Liver (tissue), 8 donors: ENCODE measurements at regions not wholly inside any gene's neighbourhood (a gene's known extent, or its start where the extent isn't known, plus 50 kb on each side); places are given as distances from the start of the nearest gene placed in this dataset.

Experiments
- DNase-seq: peaks from one replicate; pipeline ENCODE4 v3.0.0-alpha.2; 2017; ENCODE audit warnings: low spot score
- H3K27ac ChIP-seq, 2 donors: one replicate each; pipeline ENCODE4 v1.7.0; 2013; ENCODE audit warnings: inconsistent platforms in 2 of 2, low read length in 2 of 2, control low read depth in 1 of 2, low read depth in 1 of 2, mild to moderate bottlenecking in 1 of 2
- H3K27me3 ChIP-seq, 4 donors: one replicate each; pipeline versions ENCODE4 v1.6.1 to v1.7.0; 2013; ENCODE audit warnings: low read length in 3 of 4, inconsistent platforms in 1 of 4, mild to moderate bottlenecking in 1 of 4, moderate library complexity in 1 of 4; ENCODE audit not compliant: control insufficient read depth in 4 of 4, insufficient read depth in 4 of 4
- H3K36me3 ChIP-seq, 4 donors: one replicate each; pipeline versions ENCODE4 v1.6.1 to v1.7.0; 2013; ENCODE audit warnings: low read length in 3 of 4, mild to moderate bottlenecking in 3 of 4, low read depth in 1 of 4, moderate library complexity in 1 of 4; ENCODE audit not compliant: control insufficient read depth in 4 of 4, insufficient read depth in 3 of 4
- H3K4me1 ChIP-seq, 4 donors: one replicate each; pipeline versions ENCODE4 v1.6.1 to v1.7.0; 2013; ENCODE audit warnings: low read length in 3 of 4, mild to moderate bottlenecking in 3 of 4, moderate library complexity in 1 of 4; ENCODE audit not compliant: control insufficient read depth in 4 of 4, insufficient read depth in 4 of 4
- H3K4me3 ChIP-seq, 3 donors: one replicate each; pipeline versions ENCODE4 v1.6.1 to v1.7.0; 2013; ENCODE audit warnings: low read length in 3 of 3, control low read depth in 1 of 3, low read depth in 1 of 3, mild to moderate bottlenecking in 1 of 3
- H3K9ac ChIP-seq, 2 donors: one replicate each; pipeline ENCODE4 v1.7.0; 2013; ENCODE audit warnings: low read length in 2 of 2, mild to moderate bottlenecking in 2 of 2, moderate library complexity in 2 of 2, control low read depth in 1 of 2, low read depth in 1 of 2
- H3K9me3 ChIP-seq, 4 donors: one replicate each; pipeline versions ENCODE4 v1.6.1 to v1.7.0; 2013; ENCODE audit warnings: low read length in 3 of 4; ENCODE audit not compliant: control insufficient read depth in 4 of 4
- ATF3 ChIP-seq: IDR thresholded peaks from 2 replicates; pipeline ENCODE4 v1.6.1; 2016; ENCODE audit warnings: antibody characterized with exemption
- CTCF ChIP-seq: fragments of 150-350 bp; IDR thresholded peaks from 2 replicates; pipeline ENCODE4 v1.5.1; 2017; ENCODE audit warnings: improper control_type of control experiment, low read depth, low read length; ENCODE audit not compliant: missing input control
- EGR1 ChIP-seq, 2 donors: IDR thresholded peaks; 2 replicates each; pipeline ENCODE4 v1.6.1; 2016 to 2018; ENCODE audit warnings: antibody characterized with exemption in 2 of 2, low read depth in 2 of 2
- FOXA1 ChIP-seq: IDR thresholded peaks from 2 replicates; pipeline ENCODE4 v1.6.1; 2016; ENCODE audit warnings: antibody characterized with exemption
- GABPA ChIP-seq, 2 donors: IDR thresholded peaks in 1 of 2; conservative IDR thresholded peaks in 1 of 2; 2 replicates each; pipeline ENCODE4 v1.6.1; 2016; ENCODE audit warnings: antibody characterized with exemption in 2 of 2, mild to moderate bottlenecking in 1 of 2, moderate library complexity in 1 of 2
- HNF4A ChIP-seq, 2 donors: conservative IDR thresholded peaks; 2 replicates each; pipeline ENCODE4 v1.6.1; 2016; ENCODE audit warnings: antibody characterized with exemption in 2 of 2, mild to moderate bottlenecking in 2 of 2
- JUND ChIP-seq, 2 donors: IDR thresholded peaks; 2 replicates each; pipeline ENCODE4 v1.6.1; 2016; ENCODE audit warnings: antibody characterized with exemption in 2 of 2
- NR2F2 ChIP-seq: IDR thresholded peaks from 2 replicates; pipeline ENCODE4 v1.6.1; 2016; ENCODE audit warnings: antibody characterized with exemption
- RAD21 ChIP-seq, 2 donors: IDR thresholded peaks; 2 replicates each; pipeline ENCODE4 v1.6.1; 2016; ENCODE audit warnings: antibody characterized with exemption in 2 of 2, mild to moderate bottlenecking in 2 of 2
- RXRA ChIP-seq, 2 donors: IDR thresholded peaks; 2 replicates each; pipeline ENCODE4 v1.6.1; 2017 to 2018; ENCODE audit warnings: antibody characterized with exemption in 2 of 2, mild to moderate bottlenecking in 1 of 2
- TAF1 ChIP-seq: conservative IDR thresholded peaks from 2 replicates; pipeline ENCODE4 v1.6.1; 2016; ENCODE audit warnings: antibody characterized with exemption, mild to moderate bottlenecking
- ZBTB33 ChIP-seq: IDR thresholded peaks from 2 replicates; pipeline ENCODE4 v1.6.1; 2016; ENCODE audit warnings: antibody characterized with exemption
- WGBS: extraction: QIAGEN DNeasy Blood & Tissue Kit; methylation state at CpG from one replicate; pipeline ENCODE4 v1.1.7; 2013; 5-methylcytosine and 5-hydroxymethylcytosine counted together
- TF ChIP-seq, protein P1 (sequence below): IDR thresholded peaks from 2 replicates; pipeline ENCODE4 v1.6.1; 2016; ENCODE audit warnings: antibody characterized with exemption
- TF ChIP-seq, protein P2 (sequence below): IDR thresholded peaks from 2 replicates; pipeline ENCODE4 v1.6.1; 2016; ENCODE audit warnings: antibody characterized with exemption, mild to moderate bottlenecking
- donor health status: healthy.
- donor health status: healthy.
- donor health status: healthy.
- donor health status: healthy.
- donor health status: healthy.

DNA sequence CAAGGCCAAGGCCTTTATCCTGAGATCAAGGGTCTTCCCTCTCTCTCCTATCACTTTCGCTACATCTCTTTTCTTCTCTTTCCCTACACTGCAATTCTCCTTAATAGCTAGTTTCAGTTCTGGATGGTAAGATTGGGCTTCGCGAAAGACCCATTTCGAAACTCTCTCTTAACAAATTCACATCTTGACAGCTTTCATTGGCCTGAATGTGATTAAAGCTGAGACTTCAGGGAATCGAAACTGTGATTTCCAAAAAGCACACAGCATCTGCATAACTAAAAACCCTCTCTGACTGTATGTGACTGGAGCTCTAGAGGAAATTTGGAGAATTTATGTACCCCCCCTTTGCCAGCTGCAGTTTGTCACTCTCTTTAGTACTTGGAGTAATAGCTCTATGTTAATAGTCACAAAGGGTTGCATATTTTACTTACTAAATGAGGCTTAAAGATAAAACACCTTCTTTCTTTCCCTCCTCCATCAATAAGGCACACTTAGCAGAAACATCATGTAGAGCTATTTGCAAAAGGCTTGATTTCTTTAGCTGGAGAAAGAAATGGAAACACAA, 105.3 kb upstream of the FAM20A start:
- WGBS: 75% methylated on average over 5 of the region's 5 CpGs
- no peak for DNase-seq
- Histone ChIP-seq H3K36me3 (no peaks in the 10 kb centered on the region), H3K27ac (no peak overlapping the region), H3K27me3 (no peaks in the 10 kb centered on the region), H3K4me1 (no peaks in the 10 kb centered on the region), H3K9me3 (no peaks in the 10 kb centered on the region), H3K4me3 (no peak overlapping the region), H3K9ac (no peak overlapping the region)
- TF ChIP-seq, protein P1, sequence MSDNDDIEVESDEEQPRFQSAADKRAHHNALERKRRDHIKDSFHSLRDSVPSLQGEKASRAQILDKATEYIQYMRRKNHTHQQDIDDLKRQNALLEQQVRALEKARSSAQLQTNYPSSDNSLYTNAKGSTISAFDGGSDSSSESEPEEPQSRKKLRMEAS: no peak
- TF ChIP-seq ATF3: no peak
- TF ChIP-seq GABPA (IDR thresholded peaks at IDR 0.05 in 1 of 2, conservative IDR thresholded peaks at IDR 0.05 in 1 of 2): no peak
- TF ChIP-seq FOXA1: no peak
- TF ChIP-seq EGR1 (IDR thresholded peaks at IDR 0.05; ENCODE audit: low read depth in 2 of 2): no peak
- no peak for TF ChIP-seq NR2F2
- TF ChIP-seq ZBTB33: no peak
- TF ChIP-seq HNF4A (conservative IDR thresholded peaks at IDR 0.05): no peak
- TF ChIP-seq TAF1: no peak
- TF ChIP-seq RXRA (IDR thresholded peaks at IDR 0.05): no peak

- Histone ChIP-seq H3K36me3 (no peaks in the 10 kb centered on the region), H3K27ac (no peak overlapping the region), H3K4me3 (no peak overlapping the region), H3K4me1 (no peaks in the 10 kb centered on the region), H3K9ac (no peak overlapping the region), H3K9me3 (no peaks in the 10 kb centered on the region), H3K27me3 (no peaks in the 10 kb centered on the region)
- DNase-seq: no peak
- TF ChIP-seq ZBTB33 (no peak), JUND (IDR thresholded peaks at IDR 0.05) (no peak), GABPA (IDR thresholded peaks at IDR 0.05 in 1 of 2, conservative IDR thresholded peaks at IDR 0.05 in 1 of 2) (no peak), TAF1 (no peak), HNF4A (conservative IDR thresholded peaks at IDR 0.05) (no peak), EGR1 (IDR thresholded peaks at IDR 0.05; ENCODE audit: low read depth in 2 of 2) (no peak)
- 90% methylated on average over 3 of the region's 3 CpGs for WGBS
Observed at GRCh38 chr17:68705714-68706076, 104.5 kb upstream of the FAM20A start.

DNA sequence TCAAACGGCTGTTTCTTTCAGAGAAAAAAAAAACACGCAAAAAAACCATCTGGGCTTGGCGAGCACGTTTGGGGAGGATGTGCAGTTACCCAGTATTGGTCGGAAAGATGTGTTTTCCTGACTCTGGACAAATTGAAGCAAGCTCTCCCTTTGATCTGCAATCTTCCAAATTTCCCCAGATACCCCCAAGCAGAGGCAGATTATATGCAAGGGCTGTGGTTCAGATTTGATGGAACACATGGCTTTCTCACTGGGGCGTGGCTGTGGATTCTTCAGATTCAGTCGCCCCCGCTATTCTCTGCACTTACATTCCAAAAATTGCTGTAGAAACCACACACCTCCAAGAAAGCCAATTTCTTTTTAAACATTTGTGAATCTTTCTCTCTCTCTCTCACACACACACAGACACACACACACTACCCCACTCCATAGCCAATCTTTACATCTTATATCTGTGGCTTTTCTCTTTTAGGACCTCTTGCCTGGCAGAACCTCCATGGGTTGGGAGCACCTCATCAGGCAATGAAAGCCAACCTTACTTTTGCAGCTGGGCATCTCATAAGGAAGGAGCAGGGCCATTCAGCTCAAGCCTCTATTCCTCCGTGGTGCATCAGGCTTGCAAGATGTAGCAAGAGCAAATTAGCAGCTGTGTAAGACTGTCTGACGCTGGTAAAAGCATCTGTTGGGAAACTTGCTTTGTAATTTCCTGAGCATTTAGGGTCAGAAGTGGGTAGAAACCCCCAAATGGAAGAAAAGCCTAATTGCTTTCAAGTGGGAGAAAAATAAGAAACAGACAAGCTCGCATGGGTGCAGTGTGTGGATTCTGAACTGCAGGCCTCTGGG, 103.9 kb upstream of the FAM20A start:
- Histone ChIP-seq H3K4me1 (no peaks in the 10 kb centered on the region), H3K4me3 (no peak overlapping the region), H3K9me3 (no peaks in the 10 kb centered on the region), H3K27me3 (no peaks in the 10 kb centered on the region), H3K27ac (no peak overlapping the region), H3K9ac (no peak overlapping the region), H3K36me3 (no peaks in the 10 kb centered on the region)
- WGBS: 91% methylated on average over 11 of the region's 11 CpGs
- DNase-seq: no peak
- TF ChIP-seq ATF3 (no peak), RAD21 (IDR thresholded peaks at IDR 0.05) (no peak), JUND (IDR thresholded peaks at IDR 0.05) (no peak), FOXA1 (no peak), CTCF (no peak)
- TF ChIP-seq, protein P1: no peak
- TF ChIP-seq, protein P2, sequence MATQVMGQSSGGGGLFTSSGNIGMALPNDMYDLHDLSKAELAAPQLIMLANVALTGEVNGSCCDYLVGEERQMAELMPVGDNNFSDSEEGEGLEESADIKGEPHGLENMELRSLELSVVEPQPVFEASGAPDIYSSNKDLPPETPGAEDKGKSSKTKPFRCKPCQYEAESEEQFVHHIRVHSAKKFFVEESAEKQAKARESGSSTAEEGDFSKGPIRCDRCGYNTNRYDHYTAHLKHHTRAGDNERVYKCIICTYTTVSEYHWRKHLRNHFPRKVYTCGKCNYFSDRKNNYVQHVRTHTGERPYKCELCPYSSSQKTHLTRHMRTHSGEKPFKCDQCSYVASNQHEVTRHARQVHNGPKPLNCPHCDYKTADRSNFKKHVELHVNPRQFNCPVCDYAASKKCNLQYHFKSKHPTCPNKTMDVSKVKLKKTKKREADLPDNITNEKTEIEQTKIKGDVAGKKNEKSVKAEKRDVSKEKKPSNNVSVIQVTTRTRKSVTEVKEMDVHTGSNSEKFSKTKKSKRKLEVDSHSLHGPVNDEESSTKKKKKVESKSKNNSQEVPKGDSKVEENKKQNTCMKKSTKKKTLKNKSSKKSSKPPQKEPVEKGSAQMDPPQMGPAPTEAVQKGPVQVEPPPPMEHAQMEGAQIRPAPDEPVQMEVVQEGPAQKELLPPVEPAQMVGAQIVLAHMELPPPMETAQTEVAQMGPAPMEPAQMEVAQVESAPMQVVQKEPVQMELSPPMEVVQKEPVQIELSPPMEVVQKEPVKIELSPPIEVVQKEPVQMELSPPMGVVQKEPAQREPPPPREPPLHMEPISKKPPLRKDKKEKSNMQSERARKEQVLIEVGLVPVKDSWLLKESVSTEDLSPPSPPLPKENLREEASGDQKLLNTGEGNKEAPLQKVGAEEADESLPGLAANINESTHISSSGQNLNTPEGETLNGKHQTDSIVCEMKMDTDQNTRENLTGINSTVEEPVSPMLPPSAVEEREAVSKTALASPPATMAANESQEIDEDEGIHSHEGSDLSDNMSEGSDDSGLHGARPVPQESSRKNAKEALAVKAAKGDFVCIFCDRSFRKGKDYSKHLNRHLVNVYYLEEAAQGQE: no peak
